ENCODE measurements at regions not wholly inside any gene's neighbourhood (a gene's known extent, or its start where the extent isn't known, plus 50 kb on each side); places are given as distances from the start of the nearest gene placed in this dataset.

- TF ChIP-seq, protein P1, sequence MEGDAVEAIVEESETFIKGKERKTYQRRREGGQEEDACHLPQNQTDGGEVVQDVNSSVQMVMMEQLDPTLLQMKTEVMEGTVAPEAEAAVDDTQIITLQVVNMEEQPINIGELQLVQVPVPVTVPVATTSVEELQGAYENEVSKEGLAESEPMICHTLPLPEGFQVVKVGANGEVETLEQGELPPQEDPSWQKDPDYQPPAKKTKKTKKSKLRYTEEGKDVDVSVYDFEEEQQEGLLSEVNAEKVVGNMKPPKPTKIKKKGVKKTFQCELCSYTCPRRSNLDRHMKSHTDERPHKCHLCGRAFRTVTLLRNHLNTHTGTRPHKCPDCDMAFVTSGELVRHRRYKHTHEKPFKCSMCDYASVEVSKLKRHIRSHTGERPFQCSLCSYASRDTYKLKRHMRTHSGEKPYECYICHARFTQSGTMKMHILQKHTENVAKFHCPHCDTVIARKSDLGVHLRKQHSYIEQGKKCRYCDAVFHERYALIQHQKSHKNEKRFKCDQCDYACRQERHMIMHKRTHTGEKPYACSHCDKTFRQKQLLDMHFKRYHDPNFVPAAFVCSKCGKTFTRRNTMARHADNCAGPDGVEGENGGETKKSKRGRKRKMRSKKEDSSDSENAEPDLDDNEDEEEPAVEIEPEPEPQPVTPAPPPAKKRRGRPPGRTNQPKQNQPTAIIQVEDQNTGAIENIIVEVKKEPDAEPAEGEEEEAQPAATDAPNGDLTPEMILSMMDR (IDR thresholded peaks at IDR 0.05 in 2 of 3, conservative IDR thresholded peaks at IDR 0.05 in 1 of 3; ENCODE audit: borderline replicate concordance in 1 of 3, insufficient read depth in 1 of 3, low read depth in 2 of 3, low read length in 2 of 3), result no peak
- no peak for TF ChIP-seq POLR2AphosphoS5 (IDR thresholded peaks at IDR 0.05; ENCODE audit: low read depth, low read length)
- TF ChIP-seq ATF3 (IDR thresholded peaks at IDR 0.05), result no peak
- TF ChIP-seq REST (IDR thresholded peaks at IDR 0.05; ENCODE audit: low read depth), result no peak
- no peak for TF ChIP-seq EZH2 (IDR thresholded peaks at IDR 0.05)
- TF ChIP-seq ELF1 (IDR thresholded peaks at IDR 0.05; ENCODE audit: borderline replicate concordance, low read depth), result no peak
- no peak for TF ChIP-seq POLR2A (IDR thresholded peaks at IDR 0.05; ENCODE audit: borderline replicate concordance, extremely low read depth, insufficient read depth, insufficient read length)
- no peak for TF ChIP-seq TCF7L2 (IDR thresholded peaks at IDR 0.05; ENCODE audit: borderline replicate concordance, extremely low read depth, insufficient read depth, insufficient read length)
- TF ChIP-seq, protein P2, sequence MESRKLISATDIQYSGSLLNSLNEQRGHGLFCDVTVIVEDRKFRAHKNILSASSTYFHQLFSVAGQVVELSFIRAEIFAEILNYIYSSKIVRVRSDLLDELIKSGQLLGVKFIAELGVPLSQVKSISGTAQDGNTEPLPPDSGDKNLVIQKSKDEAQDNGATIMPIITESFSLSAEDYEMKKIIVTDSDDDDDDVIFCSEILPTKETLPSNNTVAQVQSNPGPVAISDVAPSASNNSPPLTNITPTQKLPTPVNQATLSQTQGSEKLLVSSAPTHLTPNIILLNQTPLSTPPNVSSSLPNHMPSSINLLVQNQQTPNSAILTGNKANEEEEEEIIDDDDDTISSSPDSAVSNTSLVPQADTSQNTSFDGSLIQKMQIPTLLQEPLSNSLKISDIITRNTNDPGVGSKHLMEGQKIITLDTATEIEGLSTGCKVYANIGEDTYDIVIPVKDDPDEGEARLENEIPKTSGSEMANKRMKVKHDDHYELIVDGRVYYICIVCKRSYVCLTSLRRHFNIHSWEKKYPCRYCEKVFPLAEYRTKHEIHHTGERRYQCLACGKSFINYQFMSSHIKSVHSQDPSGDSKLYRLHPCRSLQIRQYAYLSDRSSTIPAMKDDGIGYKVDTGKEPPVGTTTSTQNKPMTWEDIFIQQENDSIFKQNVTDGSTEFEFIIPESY (IDR thresholded peaks at IDR 0.05; ENCODE audit: extremely low read depth, insufficient replicate concordance, low read length), result no peak
- no peak for TF ChIP-seq ZNF274 (IDR thresholded peaks at IDR 0.05; ENCODE audit: low read depth, low read length)
- TF ChIP-seq EGR1 (IDR thresholded peaks at IDR 0.05; ENCODE audit: low read depth), result no peak
Measured at GRCh38 chr10:9654261-9654660, 1363.4 kb upstream of the CELF2 start.

Data from HCT116 (cell line).